Inflammatory macrophage treated with lipopolysaccharide for 1 hour (primary cell): ENCODE measurements at regions not wholly inside any gene's neighbourhood (a gene's known extent, or its start where the extent isn't known, plus 50 kb on each side); places are given as distances from the start of the nearest gene placed in this dataset.

ENCODE experiments used
- DNase-seq, 2 donors: peaks; one replicate each; pipeline ENCODE4 v3.0.0-alpha.2; 2020 to 2022

DNA sequence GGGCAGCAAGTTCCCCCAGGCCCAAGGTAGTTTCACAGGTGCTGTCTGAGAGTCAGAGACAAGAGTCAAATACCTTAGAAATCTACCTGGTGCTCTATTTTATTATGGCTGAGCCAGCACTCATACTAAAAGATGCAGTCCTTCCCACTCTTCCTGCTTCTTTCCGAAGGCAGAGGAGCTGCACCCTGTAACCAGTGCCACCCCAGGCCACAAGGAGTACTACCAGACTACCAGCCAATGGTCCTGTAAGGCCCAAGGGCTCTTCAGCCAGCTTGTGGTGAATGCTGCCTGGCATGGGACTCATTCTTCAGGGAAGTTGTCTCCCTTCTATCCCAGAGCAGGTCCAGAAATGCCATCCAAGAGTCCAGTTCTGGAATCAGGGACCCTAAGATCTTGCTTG, 203.8 kb upstream of the DUSP10 start:
- no peak for DNase-seq

DNA sequence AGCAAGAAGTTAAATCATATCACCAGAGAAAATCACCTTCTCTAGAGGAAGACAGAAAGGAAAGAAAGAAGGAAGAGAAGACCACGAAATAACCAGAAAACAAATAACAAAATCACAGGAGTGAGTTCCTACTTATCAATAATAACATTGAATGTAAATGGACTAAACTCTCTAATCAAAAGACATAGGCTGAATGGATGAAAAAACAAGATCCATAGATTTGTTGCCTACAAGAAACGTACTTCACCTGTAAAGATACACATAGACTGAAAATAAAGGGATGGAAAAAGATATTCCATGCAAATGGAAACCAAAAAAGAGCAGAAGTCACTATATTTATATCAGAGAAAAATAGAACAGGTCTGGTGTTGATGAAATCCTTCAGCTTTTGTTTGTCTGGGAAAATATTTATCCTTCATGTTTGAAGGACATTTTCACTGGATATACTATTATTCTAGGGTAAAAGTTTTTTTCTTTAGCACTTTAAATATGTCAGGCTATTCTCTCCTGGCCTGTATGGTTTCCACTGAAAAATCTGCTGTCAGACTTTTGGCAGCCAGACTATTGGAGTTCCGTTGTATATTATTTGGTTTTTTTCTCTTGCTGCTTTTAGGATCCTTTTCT, 202.5 kb upstream of the DUSP10 start:
- no peak for DNase-seq

GRCh38 chr1:221940631-221941030, 198.7 kb upstream of the DUSP10 start:
- no peak for DNase-seq

DNA sequence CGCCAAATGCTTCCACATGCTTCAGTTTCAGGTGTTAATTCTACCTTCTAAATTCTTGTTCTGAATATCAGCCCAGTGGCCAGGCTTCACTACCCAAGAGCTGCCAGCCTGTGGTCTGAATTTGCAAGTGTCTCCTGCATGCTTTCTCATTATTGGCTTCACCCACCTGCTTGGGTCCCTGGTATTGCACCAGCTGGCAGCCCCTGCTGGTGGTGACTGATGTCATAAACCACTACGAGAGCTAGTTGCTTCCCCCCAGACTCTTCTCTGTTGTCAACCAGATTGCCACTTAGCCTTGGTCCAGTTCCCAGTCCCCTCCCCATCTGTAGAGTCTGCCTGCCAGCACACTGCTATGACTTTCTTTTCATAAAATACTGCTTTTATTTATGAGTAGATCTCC, 197.7 kb upstream of the DUSP10 start:
- no peak for DNase-seq

DNA sequence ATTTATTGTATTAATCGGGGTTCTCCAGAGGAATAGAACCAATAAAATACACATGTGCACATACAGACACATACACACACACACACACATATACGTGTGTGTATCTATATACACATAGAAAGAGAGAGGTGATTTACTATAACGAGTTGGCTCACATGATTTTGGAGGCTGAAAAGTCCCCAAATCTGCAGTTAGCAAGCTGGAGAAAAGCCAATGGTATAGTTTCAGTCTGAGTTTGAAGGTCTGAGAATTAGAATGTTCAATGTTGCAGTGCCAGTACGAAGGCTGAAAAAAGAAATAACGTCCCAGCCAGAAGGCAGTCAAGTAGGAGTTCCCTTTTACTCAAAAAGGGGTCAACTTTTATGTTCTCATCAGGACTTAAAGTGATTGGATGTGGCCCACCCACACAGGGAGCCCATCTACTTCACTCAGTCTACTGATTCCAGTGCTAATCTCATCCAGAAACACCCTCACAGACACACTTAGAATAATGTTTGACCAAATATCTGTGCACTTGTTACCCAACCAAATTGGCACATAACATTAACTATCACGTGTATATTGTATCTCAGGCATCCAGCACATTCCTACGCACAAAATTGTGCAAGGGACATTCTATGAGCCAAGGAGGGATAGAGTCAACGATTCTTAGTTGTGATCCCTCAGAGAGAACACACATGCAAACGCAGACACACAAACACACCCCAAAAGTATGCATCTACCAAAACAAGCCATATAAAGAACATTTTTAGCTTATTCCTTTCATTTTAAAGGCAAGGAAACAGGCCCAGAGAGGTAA, 195.5 kb upstream of the DUSP10 start:
- DNase-seq: no peak

DNA sequence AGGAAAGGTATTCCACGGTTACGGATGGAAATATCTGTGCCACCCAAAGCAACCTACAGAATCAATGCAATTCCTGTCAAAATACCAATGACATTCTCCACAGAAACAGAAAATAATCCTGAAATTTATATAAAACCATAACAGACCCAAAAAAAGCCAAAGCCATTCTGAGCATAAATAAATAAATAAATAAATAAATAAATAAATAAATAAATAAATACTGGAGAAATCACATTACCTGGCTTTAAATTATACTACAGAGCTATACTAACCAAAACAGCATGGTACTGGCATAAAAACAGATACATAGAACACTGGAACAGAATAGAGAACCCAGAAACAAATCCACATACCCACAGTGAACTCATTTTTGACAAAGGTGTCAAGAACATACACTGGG, 191.9 kb upstream of the DUSP10 start:
- no peak for DNase-seq

DNA sequence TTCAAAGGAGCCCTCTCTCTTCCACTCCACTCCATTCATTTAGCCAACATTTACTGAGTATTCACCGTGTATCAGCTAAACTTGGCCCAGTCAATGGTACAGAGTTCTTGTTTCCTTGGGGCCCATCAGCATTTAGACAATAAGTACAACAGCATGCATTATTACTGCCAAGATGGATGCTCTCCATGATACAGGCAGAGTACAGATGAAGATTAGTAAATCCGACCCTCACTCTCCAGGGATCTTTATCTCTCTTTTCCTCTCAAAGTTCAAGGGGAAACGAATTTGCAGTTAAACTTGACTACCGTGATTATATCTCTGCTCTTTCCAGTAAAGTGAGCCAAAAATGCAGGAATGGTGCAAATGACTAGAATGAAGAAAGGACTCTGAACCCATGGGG, 184.6 kb upstream of the DUSP10 start:
- no peak for DNase-seq

DNA sequence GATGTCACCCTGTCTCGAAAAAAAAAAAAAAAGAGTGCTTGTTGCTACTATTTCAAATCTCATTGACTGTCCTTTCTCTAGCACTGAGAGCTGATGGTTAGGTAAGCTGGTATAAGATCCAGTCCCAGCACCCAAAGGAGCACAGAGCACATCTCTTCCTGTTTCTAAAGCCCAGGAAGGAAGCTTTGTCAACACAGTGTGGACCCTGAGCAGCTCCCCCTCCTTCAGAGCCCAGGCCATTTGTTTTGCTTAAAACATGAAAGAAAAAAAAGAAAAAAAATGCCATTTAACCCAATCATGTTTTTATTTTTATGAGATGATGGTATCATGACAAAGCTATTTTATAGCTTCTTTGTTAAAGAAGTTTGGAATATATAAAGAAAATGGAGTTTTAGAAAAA, 184.1 kb upstream of the DUSP10 start:
- no peak for DNase-seq

- DNase-seq: no peak
These were observed 182.2 kb upstream of the DUSP10 start for GRCh38 chr1:221923929-221924598.

GRCh38 chr1:221921936-221922335, 180.0 kb upstream of the DUSP10 start:
- DNase-seq: no peak

- DNase-seq: no peak
These were observed 177.9 kb upstream of the DUSP10 start for GRCh38 chr1:221919743-221920142.

GRCh38 chr1:221919341-221919740, 177.5 kb upstream of the DUSP10 start:
- DNase-seq: no peak

- no peak for DNase-seq
These were observed 174.3 kb upstream of the DUSP10 start for GRCh38 chr1:221916176-221916575.

GRCh38 chr1:221915764-221916163, 173.9 kb upstream of the DUSP10 start:
- no peak for DNase-seq

DNA sequence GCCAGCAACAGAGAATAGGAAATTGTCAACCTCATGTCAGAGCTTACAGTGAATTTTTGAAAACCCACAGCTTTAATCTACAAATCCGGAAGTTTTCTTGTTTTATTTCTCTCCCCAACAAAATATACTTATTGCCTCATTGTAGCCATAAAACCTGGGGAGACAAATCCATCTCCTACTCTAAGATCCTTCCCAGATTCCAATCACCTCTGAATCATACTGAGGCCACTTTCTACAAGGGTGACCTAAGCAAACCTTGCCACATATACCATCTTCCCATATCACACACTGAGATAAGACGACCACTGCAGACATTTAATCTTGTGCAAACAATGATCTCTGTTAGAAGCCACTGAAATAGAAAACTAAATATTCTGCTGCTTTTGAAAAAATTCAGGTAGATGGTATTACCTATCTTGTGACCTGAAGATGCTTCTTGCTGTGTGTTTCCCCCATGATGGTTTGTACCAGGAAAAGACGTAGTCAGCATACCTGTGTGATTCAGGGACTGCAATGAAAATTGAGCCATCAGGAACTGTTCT, 171.5 kb upstream of the DUSP10 start:
- no peak for DNase-seq

- DNase-seq: peak; percentile 39 to 70
These were observed 170.3 kb upstream of the DUSP10 start for GRCh38 chr1:221912230-221912629.

DNA sequence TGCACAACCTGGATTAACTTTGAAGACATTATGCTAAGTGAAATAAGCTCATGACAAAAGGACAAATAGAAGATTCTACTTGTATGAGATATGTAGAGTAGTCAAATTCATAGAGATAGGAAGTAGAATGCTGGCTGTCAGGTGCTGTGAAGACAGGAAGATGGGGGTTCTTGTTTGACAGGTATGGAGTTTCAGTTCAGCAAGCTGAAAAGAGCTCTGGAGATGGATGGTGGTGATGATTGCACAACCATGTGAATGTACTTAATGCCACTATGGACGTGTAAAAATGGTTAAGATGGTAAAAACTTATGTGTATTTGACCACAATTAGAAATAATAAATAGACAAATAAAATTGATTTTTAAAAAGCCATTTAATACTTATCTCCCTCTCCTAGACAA, 169.8 kb upstream of the DUSP10 start:
- no peak for DNase-seq

DNA sequence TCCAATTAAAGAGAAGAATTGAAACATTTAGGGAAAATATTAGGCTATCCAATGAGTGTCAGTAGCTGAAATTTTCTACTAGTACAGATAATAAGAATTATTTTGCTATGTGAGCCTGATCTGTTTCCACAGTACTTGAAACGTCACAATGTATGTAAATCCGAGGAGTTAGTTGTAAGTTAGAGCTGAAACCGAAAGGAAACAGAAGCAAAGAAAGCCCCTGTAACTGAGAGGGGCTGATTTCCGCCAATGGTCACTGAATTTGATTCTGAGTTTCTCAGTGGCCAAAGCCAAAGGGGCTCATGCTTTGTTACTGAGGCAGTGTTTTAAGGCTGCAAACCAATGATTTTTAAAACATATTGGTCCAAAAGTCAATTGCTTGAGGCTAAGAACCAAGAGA, 168.3 kb upstream of the DUSP10 start:
- no peak for DNase-seq

GRCh38 chr1:221908573-221908972, 166.7 kb upstream of the DUSP10 start:
- no peak for DNase-seq

DNA sequence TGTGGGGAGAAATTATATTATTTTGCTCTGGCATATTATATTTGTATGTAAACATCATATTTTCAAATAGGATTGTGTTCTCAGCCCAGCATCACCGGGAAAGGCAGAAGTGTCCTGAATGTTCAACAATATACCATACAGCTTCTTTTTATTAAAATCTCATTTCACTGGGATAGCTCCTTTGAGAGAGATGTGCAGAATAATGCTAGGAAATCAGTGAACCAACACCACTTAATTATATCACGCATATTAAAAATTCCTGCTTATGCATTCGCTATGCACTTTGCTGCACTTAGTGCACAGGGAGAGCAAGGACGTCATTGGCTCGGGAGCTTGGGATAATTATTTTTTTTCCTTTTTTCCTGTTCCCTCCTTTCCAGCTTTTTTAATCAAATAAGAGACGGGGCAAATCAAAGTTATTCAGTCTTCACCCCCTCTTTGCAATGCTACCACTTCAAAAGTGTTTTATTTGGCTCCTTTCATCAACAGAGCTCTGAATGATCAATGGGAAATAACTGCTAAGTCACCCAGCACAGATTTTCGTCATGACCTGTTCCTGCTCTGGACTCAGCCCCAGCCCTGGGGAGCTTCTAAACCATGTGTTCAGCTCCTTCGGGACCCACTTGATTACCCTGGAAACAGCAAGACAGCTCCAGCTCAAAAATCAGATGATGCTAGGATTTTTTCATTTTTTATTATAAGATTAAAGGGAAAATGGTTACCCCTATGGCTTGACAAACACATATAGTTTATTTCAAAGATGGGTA, 165.5 kb upstream of the DUSP10 start:
- no peak for DNase-seq

GRCh38 chr1:221905802-221906201, 163.9 kb upstream of the DUSP10 start:
- no peak for DNase-seq

DNA sequence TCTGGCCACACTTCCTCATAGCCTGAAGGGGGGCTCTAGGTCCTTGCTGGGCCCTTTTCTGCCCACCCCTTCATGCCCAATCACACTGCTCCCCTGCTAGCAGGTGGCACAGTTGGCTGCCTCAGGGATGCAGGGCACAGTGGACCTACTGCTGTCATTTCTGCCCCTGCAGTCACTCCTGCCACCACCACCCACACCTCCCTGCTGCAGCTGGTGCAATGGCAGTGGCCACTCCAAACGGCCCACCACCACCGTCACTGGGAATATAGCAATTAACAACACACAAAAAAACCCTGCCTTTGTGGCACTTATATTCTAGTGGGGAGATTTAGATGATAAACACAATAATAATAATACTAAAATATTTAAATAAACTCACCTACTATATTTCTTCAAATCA, 162.4 kb upstream of the DUSP10 start:
- no peak for DNase-seq

DNA sequence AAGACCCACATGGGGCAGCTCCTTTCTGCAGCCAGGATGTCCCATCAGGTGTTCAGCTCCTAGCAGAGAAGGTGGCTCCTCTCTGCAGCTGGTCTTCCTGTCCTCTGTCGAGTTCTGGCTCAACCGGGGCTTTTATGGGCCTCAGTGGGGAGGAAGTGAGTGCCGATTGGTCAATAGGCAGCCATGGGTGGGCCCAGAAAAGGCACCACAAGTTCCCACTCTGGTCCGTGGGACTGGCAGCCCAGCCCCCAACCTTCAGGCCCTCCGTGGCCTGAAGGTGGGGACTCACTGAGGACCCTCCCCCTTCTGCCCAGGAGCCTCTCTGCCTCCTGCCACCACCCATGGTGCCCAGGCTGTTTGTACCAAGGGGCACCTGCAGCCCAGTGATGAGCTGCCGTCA, 161.7 kb upstream of the DUSP10 start:
- DNase-seq: no peak
